ENCODE measurements at regions not wholly inside any gene's neighbourhood (a gene's known extent, or its start where the extent isn't known, plus 50 kb on each side); places are given as distances from the start of the nearest gene placed in this dataset.

GRCh38 chr22:48351376-48352085, 1476.1 kb downstream of the BRD1 start:
- no peaks in the 10 kb centered on the region for H3K9me3 ChIP-seq (ENCODE audit: low read length)
- no peak overlapping the region for H2AFZ ChIP-seq (ENCODE audit: low read length)
- DNase-seq (ENCODE audit: low spot score) (no peak), FAIRE-seq (no peak), ATAC-seq (no peak)
- H3K36me3 ChIP-seq (replicated peaks in 1 of 2; ENCODE audit: control insufficient read depth in 1 of 2, insufficient read depth in 2 of 2, low read length in 2 of 2), result no peaks in the 10 kb centered on the region
- no peak overlapping the region for H3K4me3 ChIP-seq (replicated peaks in 1 of 3; ENCODE audit: insufficient read depth in 1 of 3, low read depth in 2 of 3, low read length in 3 of 3)
- no peaks in the 10 kb centered on the region for H4K20me1 ChIP-seq (ENCODE audit: insufficient read depth, low read length)
- no TSS peak for BruUV-seq (replicated peaks)
- H3K79me2 ChIP-seq (ENCODE audit: insufficient read depth, low read length), result no peaks in the 10 kb centered on the region
- ChIA-PET POLR2A (no interaction called here), CTCF (ENCODE audit: low intra/inter-chr PET ratio, low total read pairs) (no interaction called here)
- H3K27ac ChIP-seq (ENCODE audit: extremely low read length, insufficient read depth, low read length), result no peak overlapping the region
- H3K27me3 ChIP-seq (ENCODE audit: control insufficient read depth in 1 of 2, insufficient read depth in 2 of 2, low read length in 2 of 2), result peaks cover 7 to 59% of the 10 kb centered on the region in 2 experiments; a peak in 3 of 5 replicates
- 10% methylated on average over 2 of the region's 13 CpGs for WGBS (ENCODE audit: low lambda C conversion rate)
- no peak overlapping the region for H3K9ac ChIP-seq (ENCODE audit: insufficient read depth, low read depth, low read length)
- H3K4me1 ChIP-seq (ENCODE audit: insufficient read depth, low read length), result no peaks in the 10 kb centered on the region
- no peak for TF ChIP-seq FOXC1 (CRISPR knock-in tag; IDR thresholded peaks at IDR 0.05; ENCODE audit: borderline replicate concordance)
- TF ChIP-seq ZNF768 (CRISPR knock-in tag; IDR thresholded peaks at IDR 0.05), result no peak
- no peak for TF ChIP-seq ZNF790 (CRISPR knock-in tag; IDR thresholded peaks at IDR 0.05; ENCODE audit: borderline replicate concordance)
- in situ Hi-C loops (cut with HindIII; ENCODE audit: extremely low pct_ligation_motif_present, low pct_unique_long_range_greater_than_20kb), result no loop called here
- intact Hi-C loops (cut with micrococcal nuclease; ENCODE audit: unreplicated experiment), result no loop called here
- H3K4me2 ChIP-seq (ENCODE audit: low read depth, low read length), result no peak overlapping the region

- H3K4me3 ChIP-seq (replicated peaks in 1 of 3; ENCODE audit: insufficient read depth in 1 of 3, low read depth in 2 of 3, low read length in 3 of 3), result no peak overlapping the region
- no peak overlapping the region for H3K27ac ChIP-seq (ENCODE audit: extremely low read length, insufficient read depth, low read length)
- CTCF ChIA-PET (ENCODE audit: low intra/inter-chr PET ratio, low total read pairs), result no interaction called here
- H3K79me2 ChIP-seq (ENCODE audit: insufficient read depth, low read length), result no peaks in the 10 kb centered on the region
- no peaks in the 10 kb centered on the region for H3K4me1 ChIP-seq (ENCODE audit: insufficient read depth, low read length)
- DNase-seq (ENCODE audit: low spot score), result no peak
- H4K20me1 ChIP-seq (ENCODE audit: insufficient read depth, low read length), result no peaks in the 10 kb centered on the region
- H3K36me3 ChIP-seq (replicated peaks in 1 of 2; ENCODE audit: control insufficient read depth in 1 of 2, insufficient read depth in 2 of 2, low read length in 2 of 2), result no peaks in the 10 kb centered on the region
- no peak for TF ChIP-seq LRRFIP1 (CRISPR knock-in tag; conservative IDR thresholded peaks at IDR 0.05)
- no peak overlapping the region for H3K4me2 ChIP-seq (ENCODE audit: low read depth, low read length)
- H3K9me3 ChIP-seq (ENCODE audit: low read length), result no peaks in the 10 kb centered on the region
- no peak overlapping the region for H3K9ac ChIP-seq (ENCODE audit: insufficient read depth, low read depth, low read length)
- H3K27me3 ChIP-seq (ENCODE audit: control insufficient read depth in 1 of 2, insufficient read depth in 2 of 2, low read length in 2 of 2), result peaks cover 15 to 66% of the 10 kb centered on the region in 2 experiments; a peak in 3 of 5 replicates
- FAIRE-seq, result no peak
- H2AFZ ChIP-seq (ENCODE audit: low read length), result no peak overlapping the region
- in situ Hi-C loops (cut with HindIII; ENCODE audit: extremely low pct_ligation_motif_present, low pct_unique_long_range_greater_than_20kb), result no loop called here
- intact Hi-C loops (cut with micrococcal nuclease; ENCODE audit: unreplicated experiment), result no loop called here
- POLR2A ChIA-PET, result no interaction called here
- 4% methylated on average over 7 of the region's 7 CpGs for WGBS (ENCODE audit: low lambda C conversion rate)
- ATAC-seq, result no peak
- no TSS peak for BruUV-seq (replicated peaks)
These were observed 1477.2 kb downstream of the BRD1 start for GRCh38 chr22:48350456-48350855.

Measured in HepG2 (cell line).